K562 (cell line): ENCODE measurements at regions not wholly inside any gene's neighbourhood (a gene's known extent, or its start where the extent isn't known, plus 50 kb on each side); places are given as distances from the start of the nearest gene placed in this dataset.

ENCODE experiments used
- ADNP ChIP-seq: fragments of 200-800 bp; sonication (Bioruptor generic); IDR thresholded peaks from 2 replicates; pipeline ENCODE4 v1.6.1; 2016; ENCODE audit warnings: missing genetic modification characterization, missing compliant biosample characterization
- ARID3A ChIP-seq: IDR thresholded peaks from 2 replicates; pipeline ENCODE4 v1.6.1; 2012; ENCODE audit warnings: low read depth, low read length, improper control_type of control experiment, borderline replicate concordance
- BCLAF1 ChIP-seq, 2 experiments: fragments of 450-650 bp in 1 of 2; IDR thresholded peaks; 2 replicates each; pipeline ENCODE4 v1.6.1; 2011 to 2017; ENCODE audit warnings: low read depth in 2 of 2, antibody characterized with exemption in 1 of 2, borderline replicate concordance in 1 of 2, low read length in 1 of 2, mild to moderate bottlenecking in 1 of 2, mixed read lengths in 1 of 2; ENCODE audit not compliant: control insufficient read depth in 1 of 2
- DACH1 ChIP-seq: fragments of 450-650 bp; IDR thresholded peaks from 2 replicates; pipeline ENCODE4 v1.6.1; 2018; ENCODE audit not compliant: partially characterized antibody
- FUS ChIP-seq: fragments of 200-400 bp; formaldehyde crosslinking; optimal IDR thresholded peaks from 2 replicates; pipeline ENCODE3; 2017; ENCODE audit warnings: low read depth, low read length
- HCFC1 ChIP-seq: IDR thresholded peaks from 2 replicates; pipeline ENCODE4 v1.6.1; 2012; ENCODE audit warnings: low read depth, low read length, improper control_type of control experiment
- HDGF ChIP-seq: fragments of 450-650 bp; IDR thresholded peaks from 2 replicates; pipeline ENCODE4 v1.6.1; 2016
- L3MBTL2 ChIP-seq: fragments of 450-650 bp; IDR thresholded peaks from 2 replicates; pipeline ENCODE4 v1.6.1; 2016; ENCODE audit warnings: mild to moderate bottlenecking, moderate library complexity
- MYNN ChIP-seq, 2 experiments: sonication (generic); formaldehyde crosslinking in 1 of 2; IDR thresholded peaks; 2 replicates each; pipeline versions ENCODE4 v1.5.0 to v1.6.1; 2016 to 2020; ENCODE audit warnings: antibody characterized with exemption in 1 of 2, missing genetic modification reagents in 1 of 2
- NFATC3 ChIP-seq: fragments of 450-650 bp; IDR thresholded peaks from 2 replicates; pipeline ENCODE4 v1.6.1; 2017; ENCODE audit warnings: mild to moderate bottlenecking
- NFIC ChIP-seq: fragments of 450-650 bp; IDR thresholded peaks from 2 replicates; pipeline ENCODE4 v1.6.1; 2017; ENCODE audit warnings: mild to moderate bottlenecking, inconsistent platforms
- NR1H2 ChIP-seq: sonication (generic); formaldehyde crosslinking; IDR thresholded peaks from 2 replicates; pipeline ENCODE4 v1.4.0; 2020; ENCODE audit warnings: mild to moderate bottlenecking, missing genetic modification reagents
- POLR2H ChIP-seq: IDR thresholded peaks from 2 replicates; pipeline ENCODE4 v1.6.1; 2016; ENCODE audit warnings: missing genetic modification characterization, low read depth, mild to moderate bottlenecking, control low read depth, missing compliant biosample characterization, moderate library complexity
- POU5F1 ChIP-seq: fragments of 150-350 bp; IDR thresholded peaks from 2 replicates; pipeline ENCODE4 v1.6.1; 2014; ENCODE audit warnings: borderline replicate concordance, low read length, low read depth, mild to moderate bottlenecking; ENCODE audit not compliant: partially characterized antibody
- RBFOX2 ChIP-seq: fragments of 200-400 bp; formaldehyde crosslinking; IDR thresholded peaks from 2 replicates; pipeline ENCODE4 v1.6.1; 2017; ENCODE audit warnings: low read depth, mild to moderate bottlenecking, low read length, moderate library complexity
- SMAD3 ChIP-seq: fragments of 450-650 bp; formaldehyde crosslinking; conservative IDR thresholded peaks from 2 replicates; pipeline ENCODE4 v1.4.0; 2020; ENCODE audit warnings: mild to moderate bottlenecking
- SP2 ChIP-seq: IDR thresholded peaks from 2 replicates; pipeline ENCODE4 v1.6.1; 2011; ENCODE audit warnings: mild to moderate bottlenecking, low read depth, low read length, moderate library complexity; ENCODE audit not compliant: poor library complexity, severe bottlenecking; ENCODE audit errors: extremely low read depth
- TBP ChIP-seq: optimal IDR thresholded peaks from 2 replicates; pipeline ENCODE3; 2011; ENCODE audit warnings: low read depth, low read length, improper control_type of control experiment
- XRCC3 ChIP-seq: fragments of 450-650 bp; IDR thresholded peaks from 2 replicates; pipeline ENCODE4 v1.6.1; 2017; ENCODE audit warnings: mild to moderate bottlenecking, moderate library complexity
- ZBTB1 ChIP-seq: sonication (generic); formaldehyde crosslinking; IDR thresholded peaks from 2 replicates; pipeline ENCODE4 v1.8.1; 2023; ENCODE audit warnings: missing genetic modification reagents, low read depth, mild to moderate bottlenecking, borderline replicate concordance
- ZC3H4 ChIP-seq: sonication (generic); formaldehyde crosslinking; IDR thresholded peaks from 2 replicates; pipeline ENCODE4 v1.9.0; 2021; ENCODE audit warnings: missing genetic modification reagents, borderline replicate concordance
- ZNF146 ChIP-seq: IDR thresholded peaks from one replicate; pipeline ENCODE4 v1.6.1; 2018; ENCODE audit warnings: missing compliant biosample characterization; ENCODE audit not compliant: unreplicated experiment
- ZNF165 ChIP-seq: fragments of 250-450 bp; sonication (Bioruptor Pico); IDR thresholded peaks from 2 replicates; pipeline ENCODE4 v1.4.0; 2020; ENCODE audit warnings: borderline replicate concordance
- ZNF551 ChIP-seq: fragments of 250-450 bp; sonication (Bioruptor Pico); IDR thresholded peaks from 2 replicates; pipeline ENCODE4 v1.5.0; 2021; ENCODE audit warnings: mild to moderate bottlenecking, moderate library complexity
- TF ChIP-seq, protein P1 (sequence below): sonication (generic); formaldehyde crosslinking; IDR thresholded peaks from 2 replicates; pipeline ENCODE4 v1.8.0; 2022; ENCODE audit warnings: missing genetic modification reagents, mild to moderate bottlenecking, moderate library complexity, borderline replicate concordance

DNA sequence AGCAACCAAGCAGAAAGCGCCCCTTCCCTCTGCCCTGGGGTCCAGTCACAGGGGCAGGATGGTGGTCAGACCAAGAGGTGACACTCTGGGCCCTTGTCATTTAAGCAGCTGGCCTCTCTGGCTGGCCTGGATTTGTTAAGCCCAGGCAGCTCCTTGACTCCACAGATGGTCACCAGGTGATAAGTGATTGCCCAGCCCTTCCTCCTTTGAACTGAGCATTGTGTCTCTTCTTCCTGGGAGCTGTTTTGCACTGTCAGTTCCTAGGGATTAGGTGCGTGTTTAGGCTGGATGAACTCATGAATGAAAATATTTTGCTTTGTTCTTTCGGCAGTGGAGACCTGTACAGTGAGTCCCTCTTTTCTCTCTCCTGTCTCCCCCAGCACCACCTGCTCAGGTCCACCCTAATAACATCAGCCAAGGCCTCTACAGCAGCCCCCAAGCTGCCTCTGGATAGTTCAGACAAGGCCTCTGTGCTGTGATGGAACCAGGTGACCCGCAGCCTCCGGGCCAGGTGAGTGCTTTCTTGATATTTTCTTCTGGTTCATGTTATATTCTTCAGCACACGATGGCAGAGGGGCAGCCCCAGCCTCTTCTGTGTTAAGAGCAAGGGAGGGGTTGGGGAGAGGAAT, 139.7 kb upstream of the PITX1 start (continued):
- TF ChIP-seq ARID3A (no peak), ZNF165 (CRISPR knock-in tag) (no peak), ZC3H4 (CRISPR knock-in tag) (no peak), NFIC (peak; percentile 73), DACH1 (peak; percentile 72), ADNP (tag) (no peak), SP2 (no peak), TBP (peak; percentile 17), HDGF (no peak), XRCC3 (no peak), MYNN (IDR thresholded peaks at IDR 0.05) (peak; percentile 49; the same call in 1 of the 2 replicates), MYNN (CRISPR knock-in tag; IDR thresholded peaks at IDR 0.05) (no peak), RBFOX2 (no peak), ZBTB1 (CRISPR knock-in tag) (no peak), HCFC1 (no peak), ZNF146 (CRISPR knock-in tag) (no peak), NFATC3 (no peak), NR1H2 (CRISPR knock-in tag) (no peak), SMAD3 (CRISPR knock-in tag) (no peak), BCLAF1 (IDR thresholded peaks at IDR 0.05; ENCODE audit: borderline replicate concordance in 1 of 2, control insufficient read depth in 1 of 2, low read depth in 2 of 2, low read length in 1 of 2) (no peak), ZNF551 (no peak), POU5F1 (no peak), L3MBTL2 (no peak; the same call in 1 of the 2 replicates), FUS (no peak), POLR2H (tag) (no peak)
- TF ChIP-seq, protein P1, sequence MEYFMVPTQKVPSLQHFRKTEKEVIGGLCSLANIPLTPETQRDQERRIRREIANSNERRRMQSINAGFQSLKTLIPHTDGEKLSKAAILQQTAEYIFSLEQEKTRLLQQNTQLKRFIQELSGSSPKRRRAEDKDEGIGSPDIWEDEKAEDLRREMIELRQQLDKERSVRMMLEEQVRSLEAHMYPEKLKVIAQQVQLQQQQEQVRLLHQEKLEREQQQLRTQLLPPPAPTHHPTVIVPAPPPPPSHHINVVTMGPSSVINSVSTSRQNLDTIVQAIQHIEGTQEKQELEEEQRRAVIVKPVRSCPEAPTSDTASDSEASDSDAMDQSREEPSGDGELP: peak; percentile 96
